GM21723 (cell line): ENCODE measurements at regions not wholly inside any gene's neighbourhood (a gene's known extent, or its start where the extent isn't known, plus 50 kb on each side); places are given as distances from the start of the nearest gene placed in this dataset.

Experiments
- ATAC-seq: cut with Tn5 transposase; IDR thresholded peaks from one replicate; pipeline ENCODE4 v1.9.1; 2021; ENCODE audit warnings: mild to moderate bottlenecking, moderate library complexity; ENCODE audit not compliant: unreplicated experiment

DNA sequence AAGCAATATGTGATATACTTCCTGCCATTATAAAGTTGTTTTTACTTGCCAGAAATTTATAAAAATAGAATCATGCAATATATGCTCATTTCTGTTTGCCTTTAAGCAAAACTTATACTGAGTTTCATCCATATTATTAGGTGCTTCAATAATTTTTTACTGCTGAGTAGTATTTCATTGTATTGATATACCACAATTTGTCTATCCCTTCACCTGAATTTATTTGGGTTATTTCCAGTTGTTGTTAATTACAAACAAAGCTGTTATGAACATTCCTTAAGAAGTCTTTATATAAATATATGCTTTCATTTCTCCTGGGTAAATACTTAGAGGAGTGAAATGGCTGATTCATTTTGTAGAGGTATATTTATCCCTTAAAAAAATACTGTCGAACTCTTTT is 864.1 kb downstream of the HACE1 start:
- ATAC-seq = no peak

DNA sequence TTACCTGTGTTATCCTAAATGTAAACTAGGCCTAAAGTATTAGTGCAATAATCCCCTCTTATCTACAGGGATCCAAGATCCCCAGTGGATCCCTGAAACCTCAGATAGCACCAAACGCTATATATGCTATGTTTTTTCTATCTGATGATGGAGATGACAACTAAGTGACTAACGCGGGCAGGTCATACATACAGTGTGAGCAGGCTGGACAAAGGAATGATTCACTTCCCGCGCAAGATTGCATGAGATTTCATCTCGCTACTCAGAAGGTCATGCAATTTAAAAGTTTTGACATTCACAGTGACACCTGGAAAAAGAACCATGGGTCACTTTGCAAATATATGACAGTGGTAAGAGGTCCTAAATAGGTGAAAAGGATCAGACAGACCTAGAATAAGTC is 875.9 kb downstream of the HACE1 start:
- ATAC-seq = no peak

DNA sequence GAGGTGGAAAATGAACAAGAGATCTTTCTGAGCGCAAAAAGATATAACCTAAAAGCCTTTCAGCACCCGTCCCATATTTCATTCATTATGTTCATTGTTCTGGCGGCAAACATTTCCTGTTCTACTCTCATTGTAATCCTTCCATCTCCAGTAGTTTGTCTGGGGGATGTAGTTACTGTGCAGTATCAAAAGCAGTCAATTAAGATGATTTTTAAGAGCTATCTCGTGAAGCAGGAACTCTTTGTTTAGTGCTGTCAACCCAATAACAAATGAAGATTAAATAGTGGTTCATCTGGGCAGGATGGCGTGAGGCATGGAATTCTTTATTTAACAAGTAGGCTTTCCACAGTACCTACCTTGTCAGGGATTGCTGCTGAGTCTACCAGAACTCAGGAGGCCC is 876.7 kb downstream of the HACE1 start:
- ATAC-seq = no peak

DNA sequence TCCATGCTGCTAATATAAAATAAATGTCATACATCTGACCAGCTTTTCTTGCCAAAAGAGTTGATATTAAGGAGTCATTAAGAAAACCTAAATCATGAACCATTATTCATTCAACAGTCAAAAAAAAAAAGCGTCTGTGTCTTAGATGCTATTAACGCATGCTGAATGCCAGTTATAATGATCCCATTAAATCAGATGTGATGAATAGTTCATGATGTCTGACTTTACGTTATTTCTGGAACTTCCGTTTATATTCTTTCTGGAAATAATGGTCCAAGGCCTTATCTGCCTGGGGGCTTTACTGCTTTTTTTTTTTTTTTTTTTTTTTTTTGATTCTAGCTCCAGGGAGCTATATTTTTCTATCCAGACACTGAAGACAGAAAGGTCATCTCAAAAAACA is 877.1 kb downstream of the HACE1 start:
- ATAC-seq = no peak

DNA sequence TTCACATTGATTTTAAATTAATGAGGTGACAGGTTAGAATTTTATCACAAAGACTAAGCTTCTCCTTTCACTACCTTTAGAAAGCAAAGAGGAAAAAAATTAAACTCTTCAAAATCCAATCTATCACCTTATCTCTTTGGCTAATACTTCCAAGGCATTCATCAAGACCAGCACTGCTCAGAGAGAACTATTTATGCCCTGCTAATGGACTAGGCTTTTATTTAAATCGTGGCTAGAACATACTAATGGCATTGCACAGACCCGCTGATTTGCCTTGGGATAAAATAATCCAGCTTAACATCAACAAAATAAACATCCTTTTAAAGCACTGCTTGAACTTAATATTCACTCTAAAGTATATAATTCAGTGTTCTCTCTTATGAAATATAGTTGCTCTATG is 880.4 kb downstream of the HACE1 start:
- ATAC-seq = no peak

DNA sequence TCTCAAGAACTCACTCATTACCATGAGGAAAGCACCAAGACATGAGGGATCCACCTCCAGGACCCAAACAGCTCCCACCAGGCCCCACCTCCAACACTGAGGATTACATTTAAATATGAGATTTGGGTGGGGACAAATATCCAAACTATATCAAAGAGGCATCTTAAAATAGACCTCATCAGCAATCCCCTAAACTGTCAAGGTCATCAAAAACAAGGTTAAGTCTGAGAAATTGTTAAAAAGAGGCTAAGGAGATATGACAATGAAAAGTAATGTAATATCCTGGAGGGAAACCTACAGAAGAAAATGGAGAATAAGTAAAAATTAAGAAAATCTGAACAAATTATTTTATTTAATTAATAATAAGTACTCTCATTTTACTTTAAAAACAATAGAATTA is 922.3 kb downstream of the HACE1 start:
- ATAC-seq = no peak

DNA sequence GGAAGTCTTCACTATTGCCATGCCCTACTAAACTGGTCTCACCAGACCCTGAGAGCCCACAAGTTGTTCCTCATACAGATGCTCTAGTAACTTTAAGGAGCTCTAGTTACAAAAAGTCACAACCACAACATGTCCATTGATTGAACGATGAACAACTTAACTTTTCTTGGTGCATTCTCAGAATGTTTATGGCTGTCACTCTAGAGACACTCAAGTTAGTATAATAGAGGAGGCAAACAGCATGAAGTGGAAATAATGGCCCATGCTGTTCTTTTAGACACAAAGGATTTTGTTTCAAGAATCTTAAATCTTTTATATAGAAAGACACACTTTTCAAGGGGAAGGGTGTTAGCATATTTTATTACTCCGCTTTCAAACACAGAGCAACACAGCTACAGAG is 934.4 kb downstream of the HACE1 start:
- no peak for ATAC-seq

DNA sequence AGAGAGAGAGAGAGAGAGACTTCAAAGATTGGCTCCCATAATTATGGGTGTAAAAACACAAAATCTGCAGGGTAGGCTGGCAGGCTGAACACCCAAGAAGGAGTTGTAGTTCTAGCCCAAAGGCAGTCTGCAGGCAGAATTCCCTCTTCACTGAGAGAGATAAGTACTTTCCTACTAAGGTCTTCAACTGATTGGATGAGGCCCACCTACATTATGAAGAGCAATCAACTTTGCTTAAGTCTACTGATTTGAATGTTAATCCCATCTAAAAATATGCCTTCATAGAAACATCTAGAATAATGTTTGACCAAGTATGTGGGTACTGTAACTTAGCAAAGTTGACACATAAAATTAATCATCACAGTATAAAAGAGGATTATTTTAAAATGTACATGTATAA is 949.7 kb downstream of the HACE1 start:
- ATAC-seq = no peak

DNA sequence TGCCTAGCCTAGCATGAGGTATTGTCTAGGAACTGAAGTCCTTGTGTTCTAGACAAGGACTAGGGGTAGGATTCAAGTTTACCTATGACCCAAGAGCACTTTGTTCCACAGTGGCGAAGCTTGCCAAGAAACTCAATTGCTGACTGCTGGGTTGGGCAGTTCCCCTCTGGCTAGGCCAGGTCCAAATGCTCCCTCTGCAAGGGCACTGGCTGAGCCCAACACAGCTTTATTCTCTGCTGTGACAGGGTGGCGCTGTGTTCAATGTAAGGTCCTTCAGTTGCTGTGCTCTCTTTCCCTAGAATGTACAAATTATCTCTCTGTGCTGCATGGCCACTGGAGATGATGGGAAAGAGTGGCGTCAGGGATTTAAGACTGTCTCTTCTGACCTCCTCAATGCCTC is 950.8 kb downstream of the HACE1 start:
- ATAC-seq = no peak

DNA sequence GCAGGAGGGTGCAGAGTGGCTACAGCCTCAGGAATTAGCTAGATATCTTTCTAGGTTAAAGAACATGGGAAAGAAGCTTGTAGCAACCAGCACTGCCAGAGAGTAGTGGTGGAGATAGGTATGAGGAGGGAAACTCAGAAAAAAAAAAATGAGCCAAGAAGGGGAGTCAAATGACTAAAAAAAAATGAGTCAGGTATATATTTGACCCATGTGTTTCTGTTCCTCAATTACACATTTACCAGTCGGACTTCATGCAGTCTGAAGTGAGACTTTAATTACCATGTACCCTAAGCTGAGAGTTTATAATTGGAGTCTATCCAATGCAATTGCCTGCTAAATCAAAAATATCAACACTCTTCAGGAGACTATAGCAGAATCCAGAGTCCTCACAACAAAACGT is 964.6 kb downstream of the HACE1 start:
- no peak for ATAC-seq

DNA sequence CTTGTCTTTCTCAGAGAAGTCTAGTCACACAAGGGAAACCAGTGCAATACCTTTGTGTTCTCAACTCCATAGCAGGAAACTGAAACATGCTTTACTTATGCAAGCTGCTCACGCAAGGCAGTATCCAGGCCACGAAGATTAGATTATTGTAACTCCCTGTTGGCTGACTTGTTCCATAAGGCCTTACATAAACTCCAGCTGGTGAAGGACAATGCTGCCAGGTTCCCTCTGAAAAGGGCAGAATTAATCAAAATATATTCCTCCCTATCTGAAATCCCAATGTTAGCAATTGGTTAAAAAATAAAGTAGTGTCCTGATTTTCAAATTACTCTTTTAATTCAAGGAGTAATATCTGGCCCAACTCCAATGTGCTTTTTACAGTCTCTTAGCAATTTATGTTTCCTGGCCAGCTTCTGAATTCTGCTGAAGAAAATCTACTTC is 966.6 kb downstream of the HACE1 start:
- no peak for ATAC-seq

DNA sequence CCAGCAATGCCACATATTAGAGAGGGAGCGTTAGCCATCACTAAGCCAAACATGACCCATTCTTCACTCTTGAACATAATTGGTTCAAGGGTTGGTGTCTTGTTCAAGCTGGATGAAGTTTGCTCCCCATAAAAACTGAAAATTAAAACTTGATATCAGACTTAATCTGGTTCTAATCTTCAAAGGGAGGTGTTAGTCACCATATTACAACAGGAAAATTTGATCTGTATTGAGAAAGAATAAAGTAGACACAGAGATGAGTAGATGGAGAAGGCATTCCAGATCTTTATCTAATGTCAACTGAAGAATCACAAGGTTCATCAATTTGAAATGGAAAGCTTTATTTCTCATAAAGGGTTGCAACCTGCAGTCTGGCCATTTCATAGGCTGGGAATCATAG is 972.8 kb downstream of the HACE1 start:
- ATAC-seq = no peak

DNA sequence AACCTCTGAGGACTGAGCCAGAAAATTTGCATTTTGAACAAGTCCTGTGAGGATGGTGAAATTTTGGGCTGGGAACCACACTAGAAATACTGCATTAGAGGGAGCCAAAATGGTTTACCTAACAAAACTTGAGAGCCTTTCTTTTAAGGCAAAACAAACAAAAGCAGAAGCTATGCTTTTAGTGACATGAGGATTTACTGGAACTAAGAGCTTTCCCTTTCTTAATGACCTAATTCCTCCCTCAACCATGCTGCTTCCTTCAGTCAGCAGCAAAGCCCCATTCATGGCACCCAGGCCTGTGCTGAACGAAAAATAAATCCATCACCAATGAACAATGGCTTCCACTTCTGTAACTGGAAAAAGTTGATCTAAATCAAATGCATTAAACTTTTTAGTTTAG is 974.3 kb downstream of the HACE1 start:
- no peak for ATAC-seq

DNA sequence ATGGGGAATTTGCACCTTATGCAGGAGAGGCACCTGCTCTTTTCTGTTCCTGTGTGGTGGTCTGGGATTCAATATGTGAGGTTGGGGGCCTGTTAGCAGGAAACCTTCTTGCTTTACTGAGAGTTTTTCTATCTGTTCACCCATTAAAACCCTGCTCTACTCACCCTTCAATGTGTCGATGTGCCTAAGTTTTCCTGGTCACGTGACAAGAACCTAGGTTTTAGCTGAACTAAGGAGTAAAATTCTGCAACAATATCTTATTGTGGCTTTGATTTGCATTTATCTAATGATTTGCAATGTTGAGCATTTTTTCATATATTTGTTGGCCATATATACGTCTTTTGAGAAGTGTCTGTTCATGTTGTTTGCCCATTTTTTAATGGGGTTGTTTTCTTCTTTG is 979.9 kb downstream of the HACE1 start:
- ATAC-seq = no peak

DNA sequence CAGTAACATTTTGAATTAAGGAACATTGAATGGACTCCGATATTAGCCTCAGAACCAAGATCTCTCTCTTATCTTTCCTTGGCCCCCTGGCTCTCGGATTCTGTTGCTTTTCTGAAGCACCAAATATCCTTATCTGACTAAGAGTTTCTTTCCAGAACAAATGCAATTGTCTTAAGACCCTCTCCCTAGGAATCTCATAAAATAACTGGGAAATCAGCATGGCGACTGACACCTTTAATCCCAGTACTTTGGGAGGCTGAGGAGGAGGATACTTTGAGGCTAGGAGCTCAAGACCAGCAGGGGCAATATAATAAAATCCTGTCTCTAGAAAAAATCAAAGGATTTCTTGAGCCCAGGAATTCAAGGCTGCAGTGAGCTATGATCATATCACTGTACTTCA is 984.5 kb downstream of the HACE1 start:
- ATAC-seq = no peak

DNA sequence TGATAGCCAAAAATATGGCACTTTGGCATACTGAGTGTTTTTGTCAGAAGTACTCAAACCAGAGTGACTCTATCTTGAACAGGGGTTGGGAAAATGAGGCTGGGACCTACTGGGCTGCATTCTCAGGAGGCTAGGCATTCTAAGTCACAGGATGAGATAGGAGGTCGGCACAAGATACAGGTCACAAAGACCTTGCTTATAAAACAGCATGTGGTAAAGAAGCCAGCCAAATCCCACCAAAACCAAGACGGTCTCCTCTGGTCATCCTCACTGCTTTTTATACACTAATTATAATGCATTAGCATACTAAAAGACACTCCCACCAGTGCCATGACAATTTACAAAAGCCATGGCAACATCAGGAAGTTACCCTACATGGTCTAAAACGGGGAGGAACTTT is 985.1 kb downstream of the HACE1 start:
- ATAC-seq = no peak

DNA sequence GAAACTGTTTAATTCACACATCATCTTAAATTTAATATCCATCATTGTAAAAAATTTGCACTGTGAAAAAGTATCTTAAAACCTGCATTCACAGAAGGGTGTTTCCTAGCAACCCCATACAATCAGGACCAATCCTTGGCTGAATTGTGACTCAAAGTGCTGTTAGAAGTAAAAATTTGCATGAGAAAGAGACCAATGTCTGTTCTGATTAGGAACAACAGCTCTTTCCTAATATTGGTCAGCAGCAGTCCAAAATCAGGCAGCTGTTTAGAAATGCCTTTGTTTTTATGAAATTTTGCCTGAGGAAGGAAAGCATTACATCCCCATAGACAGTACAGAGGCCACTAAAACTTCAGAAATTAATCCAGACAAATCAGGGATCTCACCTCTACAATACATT is 987.0 kb downstream of the HACE1 start:
- no peak for ATAC-seq

DNA sequence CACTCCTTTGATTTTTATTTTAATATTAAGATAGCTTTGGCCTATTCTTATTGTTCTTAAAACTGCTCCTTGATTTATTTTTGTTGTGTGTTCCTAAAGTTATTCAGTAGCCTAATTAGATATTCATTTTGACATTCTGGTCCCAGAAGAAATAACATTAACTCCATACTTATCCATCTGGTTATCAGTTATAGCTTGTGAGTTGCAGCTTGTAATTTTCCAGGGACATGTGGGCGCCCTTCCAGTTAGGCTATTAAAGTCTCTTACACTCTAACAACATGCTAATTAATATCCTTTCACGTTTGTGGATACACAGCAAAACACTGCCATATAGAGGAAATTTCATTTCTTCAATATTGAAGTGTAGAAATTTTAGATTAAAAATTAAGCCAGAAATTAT is 987.5 kb downstream of the HACE1 start:
- no peak for ATAC-seq

DNA sequence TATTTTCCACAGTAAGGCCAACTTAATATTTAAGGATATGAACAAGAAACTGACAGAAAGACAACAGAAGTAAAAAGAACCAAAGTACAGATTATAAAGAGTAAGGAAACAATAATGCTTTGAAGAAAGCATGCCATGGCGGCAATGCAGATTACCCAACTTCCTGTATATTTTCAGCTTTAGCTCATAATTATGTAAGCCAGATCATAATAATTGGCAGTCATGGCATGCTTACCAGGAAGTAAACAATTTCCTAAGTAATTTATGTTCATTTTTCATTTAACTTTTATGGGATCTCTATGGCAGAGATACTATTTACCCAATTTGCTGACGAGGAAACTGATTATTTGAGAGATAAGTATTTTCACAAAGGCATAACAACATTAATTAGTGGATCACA is 988.7 kb downstream of the HACE1 start:
- ATAC-seq = no peak

DNA sequence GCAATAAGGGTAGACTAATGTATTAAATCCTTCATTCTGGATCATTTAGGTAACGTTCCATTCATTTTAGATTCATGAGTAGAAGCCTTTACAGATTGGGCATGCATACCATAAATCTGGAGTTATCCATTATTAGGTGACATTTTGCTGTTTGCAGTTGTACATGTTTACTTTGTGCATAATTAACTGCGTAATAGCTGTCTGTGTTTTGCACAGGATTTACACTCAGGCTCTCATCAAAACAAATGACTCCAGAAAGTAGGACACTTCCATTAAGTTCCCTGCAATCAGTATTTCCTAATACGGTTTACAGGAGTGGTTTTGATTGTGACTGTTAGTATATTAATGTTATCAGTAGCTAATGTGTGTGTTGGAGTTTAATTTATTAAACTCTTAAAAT is 997.4 kb downstream of the HACE1 start:
- ATAC-seq = no peak

DNA sequence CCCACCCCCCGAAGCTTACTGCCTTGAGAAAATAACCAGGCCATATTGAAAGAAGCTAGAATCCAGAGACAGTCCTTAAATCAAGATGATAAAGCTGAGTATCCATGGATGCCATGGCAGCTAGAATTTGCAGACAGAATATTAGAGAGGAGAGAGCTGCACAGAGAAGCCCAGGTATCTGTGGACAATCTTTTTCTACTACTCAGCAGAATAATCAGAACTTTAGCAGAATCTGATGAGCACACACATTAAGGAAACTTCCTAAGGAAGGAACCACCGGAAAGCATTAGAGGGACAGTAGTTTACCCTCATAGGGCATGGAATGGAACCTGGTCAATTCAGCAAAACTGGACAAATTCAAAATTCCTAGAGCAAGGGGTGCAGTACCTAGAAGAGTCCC is 1001.7 kb downstream of the HACE1 start:
- no peak for ATAC-seq

DNA sequence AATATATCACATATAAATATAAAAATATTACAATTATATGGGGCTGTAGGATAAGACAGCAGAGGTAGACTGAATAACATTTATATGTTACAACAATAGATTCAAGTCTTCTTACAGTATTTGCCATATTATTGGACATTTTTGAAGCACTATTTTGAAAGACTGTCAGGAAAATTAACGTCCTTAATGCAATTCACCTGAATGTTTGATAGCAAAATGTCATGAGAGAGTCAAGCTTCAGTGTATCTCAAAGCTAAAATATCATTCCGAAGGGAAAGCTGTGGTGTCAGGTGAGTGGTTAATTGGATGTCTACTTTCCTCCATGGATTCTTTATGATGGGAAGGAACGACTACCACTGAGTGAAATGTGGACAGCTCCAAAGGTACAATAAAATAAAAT is 1004.0 kb downstream of the HACE1 start:
- ATAC-seq = no peak

DNA sequence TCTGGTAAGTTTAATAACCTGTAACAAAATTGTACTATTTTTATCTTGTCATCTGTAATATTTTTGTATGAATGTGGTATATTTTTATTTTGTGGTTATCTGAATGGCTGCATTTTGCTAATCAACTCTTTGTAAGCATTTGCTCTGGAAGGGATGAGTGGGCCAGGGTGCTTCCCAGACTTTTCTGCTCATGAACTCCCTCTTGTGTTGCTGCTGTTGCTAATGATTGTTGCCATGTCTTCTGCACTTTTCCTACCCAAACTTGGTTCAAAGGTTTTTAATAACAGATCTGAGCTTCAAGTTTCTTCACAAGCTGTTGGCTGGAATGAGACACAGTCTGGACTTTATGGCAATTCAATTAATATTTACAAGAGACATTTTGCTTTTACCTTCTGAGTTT is 1005.7 kb downstream of the HACE1 start:
- ATAC-seq = no peak

DNA sequence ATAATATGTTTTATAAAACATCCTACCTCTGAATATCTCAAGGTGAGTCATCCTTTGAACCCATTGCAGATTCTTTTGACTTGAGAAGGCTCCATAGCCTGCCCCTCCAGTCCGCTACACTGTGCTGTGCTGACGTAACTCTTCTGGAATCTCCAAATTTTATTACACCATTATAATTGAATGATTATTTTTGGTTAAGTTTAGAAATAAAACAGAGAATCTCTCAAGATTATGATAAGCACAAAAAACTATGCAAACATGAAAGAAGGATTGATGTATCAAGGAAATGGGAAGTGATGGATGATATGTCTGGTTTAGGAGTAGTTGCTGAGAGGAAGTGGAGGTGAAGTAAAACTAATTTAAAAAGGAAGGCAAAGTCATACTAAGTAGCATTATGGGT is 1021.3 kb downstream of the HACE1 start:
- no peak for ATAC-seq
